HCT116 (cell line): ENCODE measurements at regions not wholly inside any gene's neighbourhood (a gene's known extent, or its start where the extent isn't known, plus 50 kb on each side); places are given as distances from the start of the nearest gene placed in this dataset.

ENCODE experiments used
- ATAC-seq: fragments of 200-7000 bp; cut with Tn5 transposase; 2 replicates; pipeline ENCODE4 v1.9.1; 2020; ENCODE audit warnings: mild to moderate bottlenecking, moderate library complexity
- BruUV-seq: library from RNA; stranded (reverse); fragments of 400-500 nt; replicated peaks from 2 replicates; lab custom pipeline; 2021; lab: Mats Ljungman, UMichigan
- CTCF ChIA-PET: fragments of 300-600 bp; sonication (Branson Sonifier 250); formaldehyde crosslinking; loops from one replicate; lab custom pipeline; 2021; ENCODE audit warnings: antibody characterized with exemption; lab: Charles Lee
- POLR2A ChIA-PET: fragments of 300-600, 350-600 bp; sonication (Branson Sonifier 250); formaldehyde crosslinking; loops from one replicate; lab custom pipeline; 2021; ENCODE audit warnings: antibody characterized with exemption; lab: Charles Lee
- RAD21 ChIA-PET, 2 experiments: fragments of 300-600 bp; sonication (Branson Sonifier 250); formaldehyde crosslinking; loops; one replicate each; lab custom pipeline; 2023; ENCODE audit warnings: low total read pairs in 2 of 2; ENCODE audit not compliant: uncharacterized antibody in 2 of 2, unreplicated experiment in 2 of 2, low non-redundant PET in 1 of 2; lab: Charles Lee
- DNase-seq: peaks from one replicate; pipeline ENCODE4 v3.0.0-alpha.2; 2010; ENCODE audit warnings: low read depth, low spot score
- H2AFZ ChIP-seq: fragments of 200-600 bp; shearing (Covaris generic), sonication (generic); 2 replicates; pipeline ENCODE4 v1.6.1; 2017; ENCODE audit warnings: low read depth, mixed run types, mixed read lengths, antibody characterized with exemption, low read length; ENCODE audit not compliant: poor library complexity, severe bottlenecking
- H3K27ac ChIP-seq: 2 replicates; pipeline ENCODE4 v1.5.1; 2012; ENCODE audit warnings: low read depth, low read length
- H3K27me3 ChIP-seq: fragments of 200-600 bp; sonication (generic); 2 replicates; pipeline ENCODE4 v1.6.1; 2016; ENCODE audit warnings: mixed run types, low read length, mixed read lengths; ENCODE audit not compliant: insufficient read depth
- H3K36me3 ChIP-seq, 2 experiments: fragments of 200-500 bp in 1 of 2; fragments of 200-600 bp in 1 of 2; sonication (Bioruptor generic) in 1 of 2; sonication (generic) in 1 of 2; 2 replicates each; pipeline versions ENCODE4 v1.5.1 to v1.6.1; 2014 to 2016; ENCODE audit warnings: low read length in 2 of 2, inconsistent platforms in 1 of 2, mixed read lengths in 1 of 2, mixed run types in 1 of 2; ENCODE audit not compliant: insufficient read depth in 2 of 2, control insufficient read depth in 1 of 2
- H3K4me1 ChIP-seq, 2 experiments: fragments of 200-600 bp in 1 of 2; sonication (generic) in 1 of 2; 2 replicates each; pipeline versions ENCODE4 v1.5.1 to v1.6.1; 2012 to 2017; ENCODE audit warnings: low read length in 2 of 2, inconsistent platforms in 1 of 2, mild to moderate bottlenecking in 1 of 2, mixed read lengths in 1 of 2, mixed run types in 1 of 2, moderate library complexity in 1 of 2; ENCODE audit not compliant: insufficient read depth in 2 of 2, control insufficient read depth in 1 of 2
- H3K4me2 ChIP-seq: fragments of 200-600 bp; sonication (generic); 2 replicates; pipeline ENCODE4 v1.6.1; 2017; ENCODE audit warnings: mixed run types, low read length, mixed read lengths
- H3K4me3 ChIP-seq, 2 experiments: fragments of 200-600 bp in 1 of 2; sonication (generic) in 1 of 2; replicated peaks in 1 of 2; 2 replicates each; pipeline ENCODE4 v1.5.1; 2011 to 2016; ENCODE audit warnings: low read length in 2 of 2, control low read depth in 1 of 2, low read depth in 1 of 2, mild to moderate bottlenecking in 1 of 2, mixed read lengths in 1 of 2, mixed run types in 1 of 2
- H3K79me2 ChIP-seq: fragments of 200-600 bp; sonication (generic); 2 replicates; pipeline ENCODE4 v1.6.1; 2017; ENCODE audit warnings: mild to moderate bottlenecking, mixed run types, low read length, moderate library complexity, mixed read lengths; ENCODE audit not compliant: insufficient read depth
- H3K9ac ChIP-seq: fragments of 200-600 bp; sonication (generic); 2 replicates; pipeline ENCODE4 v1.6.1; 2016; ENCODE audit warnings: low read length, mixed read lengths
- H3K9me2 ChIP-seq: fragments of 200-600 bp; sonication (generic), shearing (Covaris generic); 2 replicates; pipeline ENCODE4 v1.6.1; 2017; ENCODE audit warnings: mixed run types, mild to moderate bottlenecking, moderate library complexity; ENCODE audit not compliant: insufficient read depth
- H3K9me3 ChIP-seq, 2 experiments: fragments of 200-500 bp in 1 of 2; fragments of 200-600 bp in 1 of 2; sonication (Bioruptor generic) in 1 of 2; sonication (generic) in 1 of 2; 2 replicates each; pipeline ENCODE4 v1.6.1; 2014 to 2017; ENCODE audit warnings: low read length in 2 of 2, mixed read lengths in 2 of 2, inconsistent platforms in 1 of 2, low read depth in 1 of 2, mild to moderate bottlenecking in 1 of 2, mixed run types in 1 of 2, moderate library complexity in 1 of 2; ENCODE audit not compliant: control insufficient read depth in 1 of 2, insufficient read depth in 1 of 2
- H4K20me1 ChIP-seq: fragments of 200-600 bp; sonication (generic), shearing (Covaris generic); 2 replicates; pipeline ENCODE4 v1.6.1; 2017; ENCODE audit warnings: mixed run types, mild to moderate bottlenecking, moderate library complexity; ENCODE audit not compliant: insufficient read depth
- CEBPB ChIP-seq: IDR thresholded peaks from 2 replicates; pipeline ENCODE4 v1.6.1; 2012; ENCODE audit warnings: low read depth
- EGR1 ChIP-seq: IDR thresholded peaks from 2 replicates; pipeline ENCODE4 v1.6.1; 2012; ENCODE audit warnings: low read depth
- EZH2phosphoT487 ChIP-seq: fragments of 200-600 bp; IDR thresholded peaks from 2 replicates; pipeline ENCODE4 v1.6.1; 2018; ENCODE audit warnings: antibody characterized with exemption, borderline replicate concordance
- FOSL1 ChIP-seq: IDR thresholded peaks from 2 replicates; pipeline ENCODE4 v1.6.1; 2012; ENCODE audit warnings: low read depth
- RAD21 ChIP-seq: IDR thresholded peaks from 2 replicates; pipeline ENCODE4 v1.6.1; 2012; ENCODE audit warnings: low read depth, mild to moderate bottlenecking
- SP1 ChIP-seq: IDR thresholded peaks from 2 replicates; pipeline ENCODE4 v1.6.1; 2012; ENCODE audit warnings: low read depth
- SRF ChIP-seq: IDR thresholded peaks from 2 replicates; pipeline ENCODE4 v1.6.1; 2012; ENCODE audit warnings: low read depth
- TCF7L2 ChIP-seq: IDR thresholded peaks from 2 replicates; pipeline ENCODE4 v1.7.0; 2011; ENCODE audit warnings: borderline replicate concordance, inconsistent platforms; ENCODE audit not compliant: insufficient read depth, insufficient read length; ENCODE audit errors: extremely low read depth
- ZFX ChIP-seq: fragments of 450-650 bp; IDR thresholded peaks from 2 replicates; pipeline ENCODE4 v1.6.1; 2017
- ZNF274 ChIP-seq: fragments of 200-500 bp; sonication (Bioruptor generic); IDR thresholded peaks from 2 replicates; pipeline ENCODE4 v1.6.1; 2014; ENCODE audit warnings: mild to moderate bottlenecking, low read depth, low read length, inconsistent platforms
- intact Hi-C: fragments of 100-400 bp; cut with micrococcal nuclease; formaldehyde crosslinking; loops from 2 replicates; pipeline ENCODE4 v1.10.0; 2022
- TF ChIP-seq, protein P1 (sequence below): IDR thresholded peaks from 2 replicates; pipeline ENCODE4 v1.6.1; 2012
- TF ChIP-seq, protein P2 (sequence below), 3 experiments: fragments of 200-600 bp in 1 of 3; sonication (generic) in 1 of 3; IDR thresholded peaks in 2 of 3; conservative IDR thresholded peaks in 1 of 3; 2 replicates each; pipeline ENCODE4 v1.5.1; 2012 to 2017; ENCODE audit warnings: low read depth in 2 of 3, low read length in 2 of 3, antibody characterized with exemption in 1 of 3, borderline replicate concordance in 1 of 3, control low read depth in 1 of 3, mild to moderate bottlenecking in 1 of 3, mixed read lengths in 1 of 3, mixed run types in 1 of 3, moderate library complexity in 1 of 3; ENCODE audit not compliant: insufficient read depth in 1 of 3
- TF ChIP-seq, protein P3 (sequence below): IDR thresholded peaks from 2 replicates; pipeline ENCODE4 v1.6.1; 2011; ENCODE audit warnings: mild to moderate bottlenecking, low read length, moderate library complexity; ENCODE audit not compliant: insufficient replicate concordance; ENCODE audit errors: extremely low read depth

DNA sequence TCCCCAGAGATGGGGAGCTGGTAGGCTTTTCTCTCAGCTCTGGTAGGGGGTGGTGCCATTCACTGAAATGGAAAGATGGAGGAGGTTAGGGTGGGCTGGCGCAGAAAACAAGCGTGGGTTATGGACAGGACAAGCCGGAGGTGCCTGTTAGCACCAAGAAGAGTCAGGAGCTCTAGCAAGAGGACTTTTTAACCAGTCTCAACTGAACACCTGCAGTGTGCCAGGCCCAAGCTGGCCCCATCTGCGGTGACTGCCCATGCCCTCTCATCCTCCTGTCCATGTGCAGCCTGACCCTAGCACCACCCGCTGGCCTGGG, 254.4 kb downstream of the RHOU start:
- intact Hi-C loops, result no loop called here
- RAD21 ChIA-PET, result no interaction called here
- no TSS peak for BruUV-seq

DNA sequence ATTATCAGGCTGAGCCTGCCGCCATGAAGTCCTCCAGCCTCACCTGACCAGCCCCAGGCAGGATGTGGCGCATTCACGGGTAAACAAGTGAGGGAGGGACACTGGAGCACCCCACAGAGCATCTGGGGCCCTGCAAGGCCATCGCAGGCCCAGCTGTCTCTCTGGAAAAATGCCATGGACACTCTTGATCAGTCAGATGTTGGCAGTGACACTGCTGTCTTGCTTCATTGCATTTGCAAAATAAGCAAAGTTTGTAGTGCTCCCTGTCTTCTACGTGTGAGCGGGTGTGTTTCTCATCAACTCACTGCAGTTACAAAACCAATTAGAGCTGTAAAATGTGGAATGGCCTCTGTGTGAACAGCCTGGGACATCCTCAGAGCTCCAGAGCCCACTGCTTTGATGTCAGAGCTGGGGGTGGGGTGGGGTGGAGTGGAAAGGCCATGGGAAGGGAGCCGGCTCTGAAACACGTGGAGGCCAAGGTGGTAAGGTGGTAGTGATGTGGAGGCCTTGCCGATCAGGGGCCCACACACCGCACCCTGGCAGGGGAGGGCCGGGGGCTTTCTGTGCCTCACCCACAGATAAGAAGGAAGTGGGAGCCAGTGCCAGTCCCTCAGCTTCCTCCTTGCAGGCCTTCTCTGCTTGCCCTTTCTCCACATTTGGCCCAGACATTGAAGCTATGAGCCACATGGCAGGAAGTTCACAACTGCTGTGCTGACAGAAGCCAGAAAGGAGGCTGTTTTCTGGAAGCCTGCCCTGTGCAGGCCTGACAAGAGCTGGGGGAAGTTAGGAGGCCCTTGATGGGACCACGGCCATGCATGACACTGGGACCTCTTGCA, 254.9 kb downstream of the RHOU start:
- H3K4me1 ChIP-seq, result no peaks in the 10 kb centered on the region
- ATAC-seq (no peak), DNase-seq (no peak)
- no peaks in the 10 kb centered on the region for H3K36me3 ChIP-seq
- no peak overlapping the region for H2AFZ ChIP-seq
- CTCF ChIA-PET, result no interaction called here
- intact Hi-C loops, result no loop called here
- BruUV-seq, result no TSS peak
- RAD21 ChIA-PET, result no interaction called here
- no peaks in the 10 kb centered on the region for H3K9me2 ChIP-seq
- no peak overlapping the region for H3K9ac ChIP-seq
- no peak overlapping the region for H3K4me3 ChIP-seq
- no peaks in the 10 kb centered on the region for H4K20me1 ChIP-seq
- no peak overlapping the region for H3K4me2 ChIP-seq
- H3K9me3 ChIP-seq, result no peaks in the 10 kb centered on the region
- POLR2A ChIA-PET, result no interaction called here
- no peaks in the 10 kb centered on the region for H3K27me3 ChIP-seq
- H3K79me2 ChIP-seq, result no peaks in the 10 kb centered on the region
- H3K27ac ChIP-seq, result no peak overlapping the region
- TF ChIP-seq FOSL1 (no peak), SRF (no peak), EGR1 (no peak), ZNF274 (no peak), EZH2phosphoT487 (no peak), SP1 (no peak)
- TF ChIP-seq, protein P1, sequence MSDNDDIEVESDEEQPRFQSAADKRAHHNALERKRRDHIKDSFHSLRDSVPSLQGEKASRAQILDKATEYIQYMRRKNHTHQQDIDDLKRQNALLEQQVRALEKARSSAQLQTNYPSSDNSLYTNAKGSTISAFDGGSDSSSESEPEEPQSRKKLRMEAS, result no peak
- TF ChIP-seq, protein P2, sequence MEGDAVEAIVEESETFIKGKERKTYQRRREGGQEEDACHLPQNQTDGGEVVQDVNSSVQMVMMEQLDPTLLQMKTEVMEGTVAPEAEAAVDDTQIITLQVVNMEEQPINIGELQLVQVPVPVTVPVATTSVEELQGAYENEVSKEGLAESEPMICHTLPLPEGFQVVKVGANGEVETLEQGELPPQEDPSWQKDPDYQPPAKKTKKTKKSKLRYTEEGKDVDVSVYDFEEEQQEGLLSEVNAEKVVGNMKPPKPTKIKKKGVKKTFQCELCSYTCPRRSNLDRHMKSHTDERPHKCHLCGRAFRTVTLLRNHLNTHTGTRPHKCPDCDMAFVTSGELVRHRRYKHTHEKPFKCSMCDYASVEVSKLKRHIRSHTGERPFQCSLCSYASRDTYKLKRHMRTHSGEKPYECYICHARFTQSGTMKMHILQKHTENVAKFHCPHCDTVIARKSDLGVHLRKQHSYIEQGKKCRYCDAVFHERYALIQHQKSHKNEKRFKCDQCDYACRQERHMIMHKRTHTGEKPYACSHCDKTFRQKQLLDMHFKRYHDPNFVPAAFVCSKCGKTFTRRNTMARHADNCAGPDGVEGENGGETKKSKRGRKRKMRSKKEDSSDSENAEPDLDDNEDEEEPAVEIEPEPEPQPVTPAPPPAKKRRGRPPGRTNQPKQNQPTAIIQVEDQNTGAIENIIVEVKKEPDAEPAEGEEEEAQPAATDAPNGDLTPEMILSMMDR (IDR thresholded peaks at IDR 0.05 in 2 of 3, conservative IDR thresholded peaks at IDR 0.05 in 1 of 3; ENCODE audit: borderline replicate concordance in 1 of 3, insufficient read depth in 1 of 3, low read depth in 2 of 3, low read length in 2 of 3), result no peak

More for the DNA sequence above, 254.4 kb downstream of the RHOU start:
- no peak overlapping the region for H3K9ac ChIP-seq
- no peaks in the 10 kb centered on the region for H3K4me1 ChIP-seq
- no peaks in the 10 kb centered on the region for H3K79me2 ChIP-seq
- H3K9me2 ChIP-seq, result no peaks in the 10 kb centered on the region
- no peak overlapping the region for H3K4me3 ChIP-seq
- ChIA-PET CTCF (no interaction called here), POLR2A (no interaction called here)
- H3K36me3 ChIP-seq, result no peaks in the 10 kb centered on the region
- no peak overlapping the region for H3K27ac ChIP-seq
- no peak for ATAC-seq
- no peak overlapping the region for H2AFZ ChIP-seq
- DNase-seq, result no peak
- TF ChIP-seq ZNF274 (no peak), RAD21 (no peak), FOSL1 (no peak), CEBPB (no peak), TCF7L2 (no peak), ZFX (no peak)
- TF ChIP-seq, protein P1, result no peak
- TF ChIP-seq, protein P3, sequence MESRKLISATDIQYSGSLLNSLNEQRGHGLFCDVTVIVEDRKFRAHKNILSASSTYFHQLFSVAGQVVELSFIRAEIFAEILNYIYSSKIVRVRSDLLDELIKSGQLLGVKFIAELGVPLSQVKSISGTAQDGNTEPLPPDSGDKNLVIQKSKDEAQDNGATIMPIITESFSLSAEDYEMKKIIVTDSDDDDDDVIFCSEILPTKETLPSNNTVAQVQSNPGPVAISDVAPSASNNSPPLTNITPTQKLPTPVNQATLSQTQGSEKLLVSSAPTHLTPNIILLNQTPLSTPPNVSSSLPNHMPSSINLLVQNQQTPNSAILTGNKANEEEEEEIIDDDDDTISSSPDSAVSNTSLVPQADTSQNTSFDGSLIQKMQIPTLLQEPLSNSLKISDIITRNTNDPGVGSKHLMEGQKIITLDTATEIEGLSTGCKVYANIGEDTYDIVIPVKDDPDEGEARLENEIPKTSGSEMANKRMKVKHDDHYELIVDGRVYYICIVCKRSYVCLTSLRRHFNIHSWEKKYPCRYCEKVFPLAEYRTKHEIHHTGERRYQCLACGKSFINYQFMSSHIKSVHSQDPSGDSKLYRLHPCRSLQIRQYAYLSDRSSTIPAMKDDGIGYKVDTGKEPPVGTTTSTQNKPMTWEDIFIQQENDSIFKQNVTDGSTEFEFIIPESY, result no peak
- H3K4me2 ChIP-seq, result no peak overlapping the region
- no peaks in the 10 kb centered on the region for H3K9me3 ChIP-seq
- no peaks in the 10 kb centered on the region for H3K27me3 ChIP-seq
- H4K20me1 ChIP-seq, result no peaks in the 10 kb centered on the region
